ENCODE measurements at regions not wholly inside any gene's neighbourhood (a gene's known extent, or its start where the extent isn't known, plus 50 kb on each side); places are given as distances from the start of the nearest gene placed in this dataset.

DNA sequence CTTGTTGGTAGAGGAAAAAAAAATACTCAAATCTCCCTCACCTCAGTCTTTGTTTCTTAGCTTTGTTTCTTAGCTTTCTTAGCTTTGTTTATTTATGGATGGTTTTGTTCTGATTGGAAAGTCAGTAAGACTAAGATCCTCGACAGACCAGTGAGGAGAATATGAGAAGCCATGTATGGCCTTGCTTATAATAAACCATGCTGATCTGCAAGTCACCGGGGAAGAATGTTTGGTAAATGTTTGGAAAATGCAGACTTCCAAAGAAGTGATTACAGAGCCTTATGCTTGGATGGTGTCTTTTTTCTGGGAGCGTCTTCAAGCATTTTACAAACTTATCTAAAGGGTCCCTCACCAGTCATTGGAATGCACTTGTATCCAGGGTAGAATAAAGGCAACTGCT, 90.1 kb upstream of the NOCT start:
- H3K27ac ChIP-seq (ENCODE audit: low read depth in 1 of 2, low read length in 1 of 2) = no peak overlapping the region

DNA sequence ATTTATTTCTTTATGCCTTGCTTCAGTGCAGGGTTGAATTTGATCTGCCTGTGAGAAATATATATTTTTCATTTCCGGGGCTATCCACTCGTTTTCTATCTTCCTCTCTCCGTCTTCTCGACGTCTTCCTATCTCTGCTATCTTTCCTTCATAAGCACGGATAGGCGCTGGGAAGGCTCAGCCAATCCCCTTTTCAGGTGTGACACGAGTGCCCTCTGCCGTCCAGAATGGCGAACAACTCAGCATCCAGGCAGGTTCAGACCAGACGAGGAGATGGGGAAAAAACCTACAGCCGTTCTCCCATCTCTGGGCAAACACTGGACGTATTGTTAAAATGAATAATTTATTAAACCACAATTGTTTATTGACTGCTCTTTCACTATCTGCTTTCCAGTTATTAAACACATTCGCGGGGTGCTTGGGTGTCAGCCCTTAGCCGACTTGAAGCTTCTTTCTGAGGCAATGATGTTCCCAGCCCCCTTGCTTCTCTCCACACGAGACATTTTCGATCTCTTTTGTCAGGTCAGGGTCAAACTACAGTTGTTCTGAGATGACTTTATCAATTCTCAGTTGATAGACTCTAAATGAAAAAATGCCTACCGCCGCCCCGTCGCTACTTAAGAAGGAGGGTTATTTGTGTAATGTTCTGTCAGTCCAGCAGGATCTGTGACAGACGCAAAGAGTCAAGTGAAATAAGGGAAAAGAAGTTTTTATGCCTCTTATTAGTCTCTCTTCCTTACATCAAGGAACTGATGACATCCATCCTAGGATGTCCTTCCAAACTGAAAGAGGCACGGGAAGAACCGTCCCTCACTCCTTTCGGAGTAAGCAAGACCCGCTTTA, 96.3 kb upstream of the NOCT start:
- H3K36me3 ChIP-seq (ENCODE audit: control insufficient read depth in 4 of 4, insufficient read depth in 4 of 4, low read length in 4 of 4) = no peaks in the 10 kb centered on the region
- H3K27me3 ChIP-seq (ENCODE audit: control insufficient read depth in 3 of 3, insufficient read depth in 3 of 3, low read length in 2 of 3) = peaks cover 0 to 11% (median 9%) of the 10 kb centered on the region in 3 donors
- DNase-seq = peak; percentile 75 to 85 (median 83)
- peaks cover 0 to 13% (median 0%) of the 10 kb centered on the region in 5 donors for H3K4me1 ChIP-seq (ENCODE audit: control insufficient read depth in 5 of 5, insufficient read depth in 5 of 5, low read length in 5 of 5)
- peak; percentile 75 for TF ChIP-seq CTCF (IDR thresholded peaks at IDR 0.05; ENCODE audit: control extremely low read depth, extremely low read depth)
- WGBS, 2 donors = 32 to 45% methylated on average over 27 of the region's 27 CpGs
- peak; percentile 88 for ATAC-seq (ENCODE audit: insufficient read depth, low FRiP score)
- H3K27ac ChIP-seq (ENCODE audit: low read depth in 1 of 2, low read length in 1 of 2) = no peak overlapping the region
- H3K9me3 ChIP-seq (ENCODE audit: control insufficient read depth in 4 of 4, insufficient read depth in 3 of 4, low read length in 3 of 4) = no peaks in the 10 kb centered on the region
- no peak overlapping the region for H3K4me3 ChIP-seq
- H3K9ac ChIP-seq (ENCODE audit: insufficient read depth in 1 of 2, low read length in 2 of 2) = no peak overlapping the region

More for the DNA sequence above, 90.1 kb upstream of the NOCT start:
- H3K4me3 ChIP-seq = no peak overlapping the region
- peak in 1 of 3 donors; percentile 13 for DNase-seq
- H3K27me3 ChIP-seq (ENCODE audit: control insufficient read depth in 3 of 3, insufficient read depth in 3 of 3, low read length in 2 of 3) = no peaks in the 10 kb centered on the region
- 65 to 82% methylated on average over 3 of the region's 3 CpGs for WGBS, 2 donors
- no peaks in the 10 kb centered on the region for H3K9me3 ChIP-seq (ENCODE audit: control insufficient read depth in 4 of 4, insufficient read depth in 3 of 4, low read length in 3 of 4)
- peaks cover 0 to 5% (median 0%) of the 10 kb centered on the region in 5 donors for H3K4me1 ChIP-seq (ENCODE audit: control insufficient read depth in 5 of 5, insufficient read depth in 5 of 5, low read length in 5 of 5)
- H3K36me3 ChIP-seq (ENCODE audit: control insufficient read depth in 4 of 4, insufficient read depth in 4 of 4, low read length in 4 of 4) = no peaks in the 10 kb centered on the region
- no peak overlapping the region for H3K9ac ChIP-seq (ENCODE audit: insufficient read depth in 1 of 2, low read length in 2 of 2)
- TF ChIP-seq CTCF (IDR thresholded peaks at IDR 0.05; ENCODE audit: control extremely low read depth, extremely low read depth) = no peak
- no peak for ATAC-seq (ENCODE audit: insufficient read depth, low FRiP score)

DNA sequence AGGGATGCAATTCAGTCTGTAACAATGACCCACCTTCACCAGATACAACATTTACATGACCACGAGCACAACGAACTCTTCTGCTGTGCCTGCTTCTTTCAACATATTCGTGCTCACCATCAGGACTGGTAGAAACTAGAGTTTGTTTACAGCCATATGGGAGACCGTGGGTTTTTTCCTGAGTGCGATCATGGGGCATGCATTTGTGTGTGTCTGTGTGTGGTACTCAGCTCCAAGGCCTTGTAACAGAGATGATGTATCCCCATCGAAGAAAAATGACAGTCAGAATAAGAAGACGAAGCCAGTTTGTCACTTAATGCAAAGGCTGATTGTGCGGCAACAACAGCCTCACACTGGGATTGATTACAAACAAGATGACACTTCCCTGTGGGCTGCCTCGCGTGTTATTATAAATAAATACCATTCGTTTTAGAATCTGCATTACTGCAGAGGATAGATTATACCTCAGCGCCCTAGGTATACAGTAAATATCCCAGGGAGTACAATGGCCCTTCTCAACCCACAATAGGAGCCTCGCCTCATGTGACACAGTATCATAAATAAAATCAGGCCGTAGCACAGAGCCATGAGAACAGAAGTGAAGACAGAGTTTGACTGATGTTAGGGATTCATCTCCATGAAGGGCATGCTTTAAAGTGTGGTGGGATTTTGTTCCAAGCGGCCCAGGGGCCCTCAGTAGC, 97.3 kb upstream of the NOCT start:
- no peak overlapping the region for H3K9ac ChIP-seq (ENCODE audit: insufficient read depth in 1 of 2, low read length in 2 of 2)
- H3K36me3 ChIP-seq (ENCODE audit: control insufficient read depth in 4 of 4, insufficient read depth in 4 of 4, low read length in 4 of 4) = no peaks in the 10 kb centered on the region
- DNase-seq (no peak), ATAC-seq (ENCODE audit: insufficient read depth, low FRiP score) (no peak)
- H3K27me3 ChIP-seq (ENCODE audit: control insufficient read depth in 3 of 3, insufficient read depth in 3 of 3, low read length in 2 of 3) = peaks cover 0 to 11% (median 9%) of the 10 kb centered on the region in 3 donors
- no peak overlapping the region for H3K4me3 ChIP-seq
- no peak overlapping the region for H3K27ac ChIP-seq (ENCODE audit: low read depth in 1 of 2, low read length in 1 of 2)
- peaks cover 0 to 14% (median 0%) of the 10 kb centered on the region in 5 donors for H3K4me1 ChIP-seq (ENCODE audit: control insufficient read depth in 5 of 5, insufficient read depth in 5 of 5, low read length in 5 of 5)
- WGBS, 2 donors = 85 to 90% methylated on average over 15 of the region's 15 CpGs
- no peak for TF ChIP-seq CTCF (IDR thresholded peaks at IDR 0.05; ENCODE audit: control extremely low read depth, extremely low read depth)
- H3K9me3 ChIP-seq (ENCODE audit: control insufficient read depth in 4 of 4, insufficient read depth in 3 of 4, low read length in 3 of 4) = no peaks in the 10 kb centered on the region
